Upper lobe of left lung (tissue), 4 donors: ENCODE measurements at regions not wholly inside any gene's neighbourhood (a gene's known extent, or its start where the extent isn't known, plus 50 kb on each side); places are given as distances from the start of the nearest gene placed in this dataset.

Source experiments
- CTCF ChIP-seq, 6 experiments: fragments of 450-650 bp in 4 of 6; fragments of 200-600 bp in 2 of 6; sonication (generic) in 2 of 6; IDR thresholded peaks; one replicate each; pipeline ENCODE4 v1.5.1; 2016 to 2019; ENCODE audit warnings: antibody characterized with exemption in 6 of 6
- POLR2A ChIP-seq, 4 donors: fragments of 450-650 bp; IDR thresholded peaks; one replicate each; pipeline ENCODE4 v1.5.1; 2016 to 2017; ENCODE audit warnings: antibody characterized with exemption in 4 of 4, mild to moderate bottlenecking in 2 of 4
- POLR2AphosphoS5 ChIP-seq, 2 donors: sonication (generic); formaldehyde crosslinking; IDR thresholded peaks; one replicate each; pipeline ENCODE4 v1.5.1; 2017; ENCODE audit warnings: antibody characterized with exemption in 2 of 2

- no peak for TF ChIP-seq POLR2A (IDR thresholded peaks at IDR 0.05)
- TF ChIP-seq CTCF (IDR thresholded peaks at IDR 0.05): no peak
- no peak for TF ChIP-seq POLR2AphosphoS5 (IDR thresholded peaks at IDR 0.05)
These were observed 85.3 kb downstream of the TYW3 start for GRCh38 chr1:74818241-74818640.
